ENCODE measurements at regions not wholly inside any gene's neighbourhood (a gene's known extent, or its start where the extent isn't known, plus 50 kb on each side); places are given as distances from the start of the nearest gene placed in this dataset.

DNA sequence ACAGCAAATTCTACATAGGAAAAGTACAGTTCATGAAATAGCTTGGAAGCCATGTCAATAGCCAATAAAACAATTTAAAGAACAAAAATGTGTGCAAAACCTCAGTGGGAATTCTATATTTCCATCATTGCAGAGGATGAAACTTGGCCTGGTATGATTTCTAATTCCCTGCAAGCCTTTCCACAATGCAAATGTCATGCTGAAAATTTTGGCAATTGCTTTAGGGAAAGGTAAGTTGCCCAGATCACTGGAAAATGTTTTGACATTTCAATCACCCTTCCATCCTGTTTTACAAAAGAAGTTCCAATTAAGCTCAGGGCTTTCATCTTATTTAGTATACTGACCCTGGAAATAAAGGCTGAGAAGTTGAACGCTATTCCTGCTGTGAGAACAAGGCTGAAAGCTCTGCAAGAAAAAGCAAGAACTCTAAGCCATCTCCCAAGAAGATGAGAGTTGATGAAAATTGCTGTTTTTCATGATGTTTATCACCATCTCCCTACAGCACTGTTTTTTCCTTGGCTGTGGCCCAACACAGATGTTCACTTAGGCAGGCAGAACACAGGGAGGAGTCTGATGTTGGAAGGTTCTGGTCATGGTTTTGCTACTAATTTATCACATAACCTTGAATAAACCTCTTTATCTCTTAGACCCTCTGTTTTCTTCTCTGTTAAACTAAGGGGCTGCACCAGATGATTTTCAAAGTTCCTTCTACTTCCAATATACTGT is 263.7 kb downstream of the KCTD12 start:
- Histone ChIP-seq H3K4me1 (ENCODE audit: control insufficient read depth, insufficient read depth, low read length) (no peaks in the 10 kb centered on the region), H3K27ac (ENCODE audit: low read length) (no peak overlapping the region), H3K9me3 (ENCODE audit: control insufficient read depth, insufficient read depth, low read depth, low read length) (no peaks in the 10 kb centered on the region), H3K4me3 (ENCODE audit: low read depth in 2 of 2, low read length in 2 of 2) (no peak overlapping the region), H3K27me3 (ENCODE audit: control insufficient read depth, insufficient read depth, low read length) (no peaks in the 10 kb centered on the region), H3K36me3 (ENCODE audit: control insufficient read depth, insufficient read depth, low read length) (no peaks in the 10 kb centered on the region)
- in situ Hi-C loops (cut with HindIII; ENCODE audit: low pct_unique_long_range_greater_than_20kb, low sequenced_read_pairs), result no loop called here
- CTCF ChIA-PET, result no interaction called here
- TF ChIP-seq POLR2AphosphoS5 (IDR thresholded peaks at IDR 0.05; ENCODE audit: low read depth, low read length) (no peak), TCF7L2 (IDR thresholded peaks at IDR 0.05; ENCODE audit: low read depth, low read length) (no peak), REST (IDR thresholded peaks at IDR 0.05; ENCODE audit: insufficient read depth in 1 of 2, low read depth in 2 of 2, low read length in 1 of 2) (no peak), SIN3A (IDR thresholded peaks at IDR 0.05; ENCODE audit: borderline replicate concordance, insufficient read depth, low read depth, low read length) (no peak)
- TF ChIP-seq, protein P1, sequence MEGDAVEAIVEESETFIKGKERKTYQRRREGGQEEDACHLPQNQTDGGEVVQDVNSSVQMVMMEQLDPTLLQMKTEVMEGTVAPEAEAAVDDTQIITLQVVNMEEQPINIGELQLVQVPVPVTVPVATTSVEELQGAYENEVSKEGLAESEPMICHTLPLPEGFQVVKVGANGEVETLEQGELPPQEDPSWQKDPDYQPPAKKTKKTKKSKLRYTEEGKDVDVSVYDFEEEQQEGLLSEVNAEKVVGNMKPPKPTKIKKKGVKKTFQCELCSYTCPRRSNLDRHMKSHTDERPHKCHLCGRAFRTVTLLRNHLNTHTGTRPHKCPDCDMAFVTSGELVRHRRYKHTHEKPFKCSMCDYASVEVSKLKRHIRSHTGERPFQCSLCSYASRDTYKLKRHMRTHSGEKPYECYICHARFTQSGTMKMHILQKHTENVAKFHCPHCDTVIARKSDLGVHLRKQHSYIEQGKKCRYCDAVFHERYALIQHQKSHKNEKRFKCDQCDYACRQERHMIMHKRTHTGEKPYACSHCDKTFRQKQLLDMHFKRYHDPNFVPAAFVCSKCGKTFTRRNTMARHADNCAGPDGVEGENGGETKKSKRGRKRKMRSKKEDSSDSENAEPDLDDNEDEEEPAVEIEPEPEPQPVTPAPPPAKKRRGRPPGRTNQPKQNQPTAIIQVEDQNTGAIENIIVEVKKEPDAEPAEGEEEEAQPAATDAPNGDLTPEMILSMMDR (IDR thresholded peaks at IDR 0.05), result no peak
- intact Hi-C loops (cut with micrococcal nuclease; ENCODE audit: unreplicated experiment), result no loop called here
- POLR2A ChIA-PET, result no interaction called here
- no TSS peak for BruUV-seq (replicated peaks)
- ATAC-seq (no peak), DNase-seq (ENCODE audit: low read depth, low spot score) (no peak)

GRCh38 chr13:76621705-76622104 is 264.5 kb downstream of the KCTD12 start:
- H3K36me3 ChIP-seq (ENCODE audit: control insufficient read depth, insufficient read depth, low read length), result no peaks in the 10 kb centered on the region
- no peaks in the 10 kb centered on the region for H3K27me3 ChIP-seq (ENCODE audit: control insufficient read depth, insufficient read depth, low read length)
- in situ Hi-C loops (cut with HindIII; ENCODE audit: low pct_unique_long_range_greater_than_20kb, low sequenced_read_pairs), result no loop called here
- BruUV-seq (replicated peaks), result no TSS peak
- ChIA-PET POLR2A (no interaction called here), CTCF (no interaction called here)
- ATAC-seq (no peak), DNase-seq (ENCODE audit: low read depth, low spot score) (no peak)
- no peak overlapping the region for H3K4me3 ChIP-seq (ENCODE audit: low read depth in 2 of 2, low read length in 2 of 2)
- no peaks in the 10 kb centered on the region for H3K4me1 ChIP-seq (ENCODE audit: control insufficient read depth, insufficient read depth, low read length)
- H3K27ac ChIP-seq (ENCODE audit: low read length), result no peak overlapping the region
- H3K9me3 ChIP-seq (ENCODE audit: control insufficient read depth, insufficient read depth, low read depth, low read length), result no peaks in the 10 kb centered on the region
- intact Hi-C loops (cut with micrococcal nuclease; ENCODE audit: unreplicated experiment), result no loop called here
- TF ChIP-seq, protein P1 (IDR thresholded peaks at IDR 0.05), result no peak
- TF ChIP-seq TCF7L2 (IDR thresholded peaks at IDR 0.05; ENCODE audit: low read depth, low read length) (no peak), REST (IDR thresholded peaks at IDR 0.05; ENCODE audit: insufficient read depth in 1 of 2, low read depth in 2 of 2, low read length in 1 of 2) (no peak), SIN3A (IDR thresholded peaks at IDR 0.05; ENCODE audit: borderline replicate concordance, insufficient read depth, low read depth, low read length) (no peak), POLR2AphosphoS5 (IDR thresholded peaks at IDR 0.05; ENCODE audit: low read depth, low read length) (no peak)

All from Panc1 (cell line).